ENCODE measurements at regions not wholly inside any gene's neighbourhood (a gene's known extent, or its start where the extent isn't known, plus 50 kb on each side); places are given as distances from the start of the nearest gene placed in this dataset.

GRCh38 chr12:33703221-33703620, 263.6 kb upstream of the SYT10 start:
- DNase-seq (ENCODE audit: low read depth) = no peak
- TF ChIP-seq CTCF (conservative IDR thresholded peaks at IDR 0.05; ENCODE audit: control insufficient read depth, insufficient read depth, low read depth, low read length) = no peak
- no peak overlapping the region for H3K4me3 ChIP-seq (ENCODE audit: control insufficient read depth, low read depth, low read length)

GRCh38 chr12:33706927-33707326, 267.3 kb upstream of the SYT10 start:
- H3K4me3 ChIP-seq (ENCODE audit: control insufficient read depth, low read depth, low read length) = no peak overlapping the region
- DNase-seq (ENCODE audit: low read depth) = no peak
- no peak for TF ChIP-seq CTCF (conservative IDR thresholded peaks at IDR 0.05; ENCODE audit: control insufficient read depth, insufficient read depth, low read depth, low read length)

GRCh38 chr12:33708935-33709334, 269.3 kb upstream of the SYT10 start:
- no peak for TF ChIP-seq CTCF (conservative IDR thresholded peaks at IDR 0.05; ENCODE audit: control insufficient read depth, insufficient read depth, low read depth, low read length)
- H3K4me3 ChIP-seq (ENCODE audit: control insufficient read depth, low read depth, low read length) = no peak overlapping the region
- no peak for DNase-seq (ENCODE audit: low read depth)

GRCh38 chr12:33710548-33710947, 270.9 kb upstream of the SYT10 start:
- no peak for TF ChIP-seq CTCF (conservative IDR thresholded peaks at IDR 0.05; ENCODE audit: control insufficient read depth, insufficient read depth, low read depth, low read length)
- no peak for DNase-seq (ENCODE audit: low read depth)
- H3K4me3 ChIP-seq (ENCODE audit: control insufficient read depth, low read depth, low read length) = no peak overlapping the region

- TF ChIP-seq CTCF (conservative IDR thresholded peaks at IDR 0.05; ENCODE audit: control insufficient read depth, insufficient read depth, low read depth, low read length) = no peak
- no peak for DNase-seq (ENCODE audit: low read depth)
These were observed 279.0 kb upstream of the SYT10 start for GRCh38 chr12:33718631-33719030.

GRCh38 chr12:33721561-33721960, 281.9 kb upstream of the SYT10 start:
- no peak for TF ChIP-seq CTCF (conservative IDR thresholded peaks at IDR 0.05; ENCODE audit: control insufficient read depth, insufficient read depth, low read depth, low read length)
- DNase-seq (ENCODE audit: low read depth) = no peak
- H3K4me3 ChIP-seq (ENCODE audit: control insufficient read depth, low read depth, low read length) = no peak overlapping the region

More at GRCh38 chr12:33718631-33719030, 279.0 kb upstream of the SYT10 start:
- H3K4me3 ChIP-seq (ENCODE audit: control insufficient read depth, low read depth, low read length) = no peak overlapping the region

- TF ChIP-seq CTCF (conservative IDR thresholded peaks at IDR 0.05; ENCODE audit: control insufficient read depth, insufficient read depth, low read depth, low read length) = no peak
- DNase-seq (ENCODE audit: low read depth) = no peak
- H3K4me3 ChIP-seq (ENCODE audit: control insufficient read depth, low read depth, low read length) = no peak overlapping the region
These were observed 285.2 kb upstream of the SYT10 start for GRCh38 chr12:33724867-33725266.

Data from fibroblast of mammary gland (primary cell).